G401 (cell line): ENCODE measurements at regions not wholly inside any gene's neighbourhood (a gene's known extent, or its start where the extent isn't known, plus 50 kb on each side); places are given as distances from the start of the nearest gene placed in this dataset.
"Not testable (repeated sequence)": the region's sequence is repeated elsewhere in the genome, so short reads cannot be mapped to it uniquely, and the experiment has no call there.

Source experiments
- DNase-seq: peaks from one replicate; pipeline ENCODE4 v3.0.0-alpha.2; 2015; ENCODE audit warnings: low spot score
- in situ Hi-C: cut with HindIII; loops from 2 replicates; pipeline ENCODE4 v1.10.0; 2016; ENCODE audit warnings: low sequenced_read_pairs, mixed read lengths

GRCh38 chr3:40689837-40690236 is 165.1 kb downstream of the ZNF621 start:
- DNase-seq, result no peak
- in situ Hi-C loops, result no loop called here

GRCh38 chr3:40690749-40691451 is 166.1 kb downstream of the ZNF621 start:
- in situ Hi-C loops, result no loop called here
- no peak for DNase-seq

- no peak for DNase-seq
- in situ Hi-C loops, result no loop called here
These were observed 166.7 kb downstream of the ZNF621 start for GRCh38 chr3:40691452-40691861.

GRCh38 chr3:40695848-40696247 is 171.1 kb downstream of the ZNF621 start:
- in situ Hi-C loops, result no loop called here
- no peak for DNase-seq

GRCh38 chr3:40698611-40699010 is 173.9 kb downstream of the ZNF621 start:
- DNase-seq, result peak; percentile 80
- in situ Hi-C loops, result not testable (repeated sequence)

GRCh38 chr3:40701016-40701588 is 176.3 kb downstream of the ZNF621 start:
- in situ Hi-C loops, result no loop called here

GRCh38 chr3:40704224-40704623 is 179.5 kb downstream of the ZNF621 start:
- DNase-seq, result no peak
- in situ Hi-C loops, result no loop called here

More at GRCh38 chr3:40701016-40701588, 176.3 kb downstream of the ZNF621 start:
- DNase-seq, result no peak

- in situ Hi-C loops, result no loop called here
- DNase-seq, result no peak
These were observed 180.9 kb downstream of the ZNF621 start for GRCh38 chr3:40705663-40706062.

GRCh38 chr3:40713306-40713705 is 188.5 kb downstream of the ZNF621 start:
- in situ Hi-C loops, result no loop called here
- peak; percentile 97 for DNase-seq

- in situ Hi-C loops, result no loop called here
- peak; percentile 95 for DNase-seq
These were observed 189.0 kb downstream of the ZNF621 start for GRCh38 chr3:40713795-40714194.

- in situ Hi-C loops, result no loop called here
These were observed 190.1 kb downstream of the ZNF621 start for GRCh38 chr3:40714771-40715345.

GRCh38 chr3:40715551-40715950 is 190.8 kb downstream of the ZNF621 start:
- no peak for DNase-seq
- in situ Hi-C loops, result no loop called here

More at GRCh38 chr3:40714771-40715345, 190.1 kb downstream of the ZNF621 start:
- no peak for DNase-seq

- in situ Hi-C loops, result no loop called here
- DNase-seq, result no peak
These were observed 192.7 kb downstream of the ZNF621 start for GRCh38 chr3:40717471-40717870.

- in situ Hi-C loops, result no loop called here
- DNase-seq, result peak; percentile 50
These were observed 193.4 kb downstream of the ZNF621 start for GRCh38 chr3:40718209-40718608.

GRCh38 chr3:40718681-40719080 is 193.9 kb downstream of the ZNF621 start:
- in situ Hi-C loops, result no loop called here
- no peak for DNase-seq

- in situ Hi-C loops, result no loop called here
- DNase-seq, result peak; percentile 68
These were observed 195.0 kb downstream of the ZNF621 start for GRCh38 chr3:40719660-40720287.

- DNase-seq, result no peak
- in situ Hi-C loops, result no loop called here
These were observed 195.6 kb downstream of the ZNF621 start for GRCh38 chr3:40720341-40720740.

GRCh38 chr3:40720863-40721262 is 196.1 kb downstream of the ZNF621 start:
- in situ Hi-C loops, result no loop called here
- DNase-seq, result peak; percentile 44

- in situ Hi-C loops, result no loop called here
- no peak for DNase-seq
These were observed 198.4 kb downstream of the ZNF621 start for GRCh38 chr3:40723083-40723660.

- in situ Hi-C loops, result no loop called here
- DNase-seq, result peak; percentile 98
These were observed 200.3 kb downstream of the ZNF621 start for GRCh38 chr3:40725031-40725430.
